CMK (cell line): ENCODE measurements at regions not wholly inside any gene's neighbourhood (a gene's known extent, or its start where the extent isn't known, plus 50 kb on each side); places are given as distances from the start of the nearest gene placed in this dataset.
"Not testable (repeated sequence)": the region's sequence is repeated elsewhere in the genome, so short reads cannot be mapped to it uniquely, and the experiment has no call there.

Source experiments
- DNase-seq: peaks from one replicate; pipeline ENCODE4 v3.0.0-alpha.2; 2010; ENCODE audit warnings: low read depth

DNA sequence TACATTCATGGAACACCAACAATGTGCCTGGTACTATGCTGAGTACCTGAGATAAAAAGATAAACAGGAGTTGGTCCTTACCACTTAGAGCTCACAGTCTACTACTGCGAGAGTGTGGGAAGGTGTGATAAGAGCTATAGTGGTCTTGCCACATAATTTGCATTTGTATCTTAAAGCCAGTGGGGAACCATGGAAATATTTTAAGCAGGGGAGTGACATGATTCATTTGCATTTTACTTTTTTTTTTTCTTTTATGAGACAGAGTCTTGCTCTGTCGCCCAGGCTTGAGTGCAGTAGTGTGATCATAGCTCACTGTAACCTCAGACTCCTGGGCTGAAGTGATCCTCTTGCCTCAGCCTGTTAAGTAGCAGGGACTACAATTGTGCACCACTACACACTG is 53.6 kb downstream of the SRGAP2 start:
- not testable (repeated sequence) for DNase-seq

DNA sequence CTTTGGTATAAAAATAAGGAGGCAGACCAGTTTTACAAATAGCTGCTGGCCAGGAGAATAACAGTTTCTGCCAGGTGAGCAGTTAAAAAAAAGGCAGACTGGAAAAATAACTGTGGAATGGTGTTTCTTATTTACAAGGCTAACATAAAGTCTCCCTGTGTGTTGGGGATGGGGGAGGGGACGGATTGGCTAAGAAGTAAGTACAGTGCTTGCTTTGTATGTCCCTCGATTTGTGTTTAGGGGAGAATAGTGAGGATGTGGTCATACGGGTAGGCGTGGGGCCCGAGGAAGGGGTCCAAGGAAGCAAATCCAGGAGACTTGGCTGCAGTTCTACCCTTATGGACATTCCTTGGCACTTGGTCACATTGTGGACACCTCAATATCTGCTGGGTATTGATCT is 58.1 kb downstream of the SRGAP2 start:
- DNase-seq = not testable (repeated sequence)

DNA sequence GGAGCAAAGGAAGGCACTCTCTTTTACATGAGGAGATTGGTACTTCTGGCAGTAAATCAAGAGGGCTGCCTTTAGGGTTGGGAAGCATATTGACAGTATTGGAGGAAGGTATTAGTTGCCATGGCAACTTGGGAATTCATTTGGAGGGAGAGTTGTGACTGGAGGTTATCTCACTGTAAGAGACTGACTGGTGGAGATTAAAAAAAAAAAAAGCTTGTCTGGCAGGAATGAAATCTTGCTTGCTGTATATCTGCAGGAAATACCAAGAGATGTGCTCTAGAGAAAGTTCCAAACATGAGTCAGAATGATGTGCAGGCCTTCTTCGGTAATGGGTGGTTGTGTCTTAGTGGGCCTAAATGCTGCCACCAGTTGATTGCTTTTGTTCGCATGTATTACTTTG is 59.1 kb downstream of the SRGAP2 start:
- not testable (repeated sequence) for DNase-seq

DNA sequence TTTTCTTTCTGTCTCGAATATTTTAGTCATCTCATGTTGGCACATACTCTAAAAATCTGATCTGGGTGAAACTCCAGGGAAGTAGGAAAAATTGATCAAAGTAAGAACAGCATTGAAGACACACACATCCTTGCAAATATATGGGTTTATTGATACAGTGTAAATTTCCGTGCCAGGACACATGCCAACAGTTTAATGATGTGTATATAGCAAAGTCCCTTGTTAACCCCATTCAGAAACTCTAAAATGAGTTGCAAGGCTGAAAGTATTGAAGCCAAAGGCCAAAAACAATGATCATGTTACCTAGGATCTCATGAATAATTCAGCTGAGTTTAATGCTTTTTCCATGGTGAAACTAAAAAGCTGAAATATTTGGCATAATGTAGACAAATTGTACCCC is 61.6 kb downstream of the SRGAP2 start:
- DNase-seq = not testable (repeated sequence)

DNA sequence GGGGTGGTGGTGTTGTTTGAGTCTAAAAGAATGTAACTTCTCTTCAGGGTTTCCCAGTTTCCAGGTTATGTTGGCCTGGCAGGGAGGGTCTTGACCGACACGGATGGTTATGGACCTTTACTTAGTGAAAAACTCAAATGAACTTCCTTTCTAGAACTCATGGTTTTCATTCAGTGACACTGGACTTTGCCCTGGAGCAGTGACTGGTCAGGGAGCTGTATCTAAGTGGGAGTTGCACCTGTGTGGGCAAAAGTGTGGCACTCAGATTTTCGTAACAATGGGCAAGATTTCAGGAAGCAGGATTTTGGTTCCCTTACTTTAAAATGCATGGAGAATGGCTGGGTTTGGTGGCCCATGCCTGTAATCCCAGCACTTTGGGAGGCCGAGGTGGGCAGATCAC is 67.8 kb downstream of the SRGAP2 start:
- DNase-seq = not testable (repeated sequence)

DNA sequence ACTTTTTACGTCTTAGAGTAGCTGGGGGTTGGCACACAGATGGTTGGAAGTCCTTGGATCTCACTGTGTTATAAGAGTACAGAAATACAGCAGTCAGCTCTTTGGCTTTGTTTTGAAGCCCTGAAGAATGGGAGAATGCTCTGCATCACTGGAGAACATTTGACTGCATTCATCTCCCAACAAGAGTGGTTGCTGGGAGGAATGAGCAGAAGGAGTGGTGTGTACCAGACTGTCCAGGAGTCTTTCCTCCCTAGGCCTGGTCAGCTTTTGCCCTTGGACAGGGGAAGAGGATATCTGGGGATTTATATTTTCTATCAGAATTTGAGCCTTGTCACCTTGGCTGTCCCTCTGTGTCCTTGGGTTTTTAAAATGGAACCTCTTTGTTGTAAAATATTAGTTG is 69.8 kb downstream of the SRGAP2 start:
- not testable (repeated sequence) for DNase-seq

DNA sequence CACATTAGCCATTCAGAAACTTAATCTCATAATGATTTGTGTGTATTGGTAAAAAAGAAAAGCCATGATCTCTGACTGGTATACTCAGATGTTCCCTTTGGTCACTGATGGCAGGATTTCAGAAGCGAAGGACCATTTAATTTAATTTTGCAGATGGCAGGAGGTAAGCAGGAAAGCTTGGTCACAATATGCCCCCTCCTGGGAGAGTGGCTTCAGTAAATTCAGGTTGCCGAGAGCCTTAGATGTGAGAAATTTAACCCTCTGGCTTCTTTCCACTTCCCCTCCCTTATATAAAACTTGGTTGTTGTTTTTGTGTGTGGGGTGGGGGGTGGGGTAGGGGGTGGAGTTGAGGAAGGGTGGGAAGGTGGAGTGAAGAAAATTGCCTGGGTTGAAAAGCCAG is 72.8 kb downstream of the SRGAP2 start:
- DNase-seq = not testable (repeated sequence)

DNA sequence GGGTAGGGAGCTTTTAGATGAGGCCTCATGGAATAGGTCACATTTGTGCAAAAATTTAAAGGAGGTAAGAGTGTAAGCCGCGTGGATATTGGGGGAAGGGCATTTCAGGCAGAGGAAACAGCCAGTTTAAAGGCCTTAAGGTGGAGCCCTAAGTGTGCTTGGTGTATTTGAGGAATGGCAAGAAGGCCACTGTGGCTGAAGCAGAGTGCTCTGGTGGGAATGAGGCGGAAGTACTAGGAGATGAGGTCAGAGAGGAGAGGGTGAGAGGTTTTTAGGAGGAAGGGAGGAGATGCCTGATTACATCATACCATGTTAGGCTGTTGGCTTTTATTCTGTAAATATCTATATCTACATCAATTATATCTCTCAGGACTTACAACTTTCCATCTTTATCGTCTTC is 75.3 kb downstream of the SRGAP2 start:
- DNase-seq = peak; percentile 3

DNA sequence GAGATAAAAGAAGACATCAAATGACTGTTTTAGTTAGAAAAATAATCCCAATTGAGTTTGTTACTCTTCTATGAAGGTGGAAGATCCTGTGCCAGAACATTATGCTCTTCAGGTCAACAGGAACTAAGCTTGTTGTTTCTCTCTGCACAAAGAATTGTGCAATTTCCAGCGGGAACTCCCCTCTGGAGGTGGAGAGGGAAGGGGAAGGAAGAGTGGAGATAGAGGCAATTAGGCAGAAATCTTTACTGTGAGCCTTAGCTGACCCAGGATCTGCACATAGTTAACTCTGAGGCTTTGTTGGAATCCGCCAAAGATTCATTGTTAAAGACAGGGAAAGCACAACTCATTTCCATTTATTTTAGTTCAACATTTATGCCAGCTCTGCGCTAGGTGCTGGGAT is 77.3 kb downstream of the SRGAP2 start:
- DNase-seq = not testable (repeated sequence)

DNA sequence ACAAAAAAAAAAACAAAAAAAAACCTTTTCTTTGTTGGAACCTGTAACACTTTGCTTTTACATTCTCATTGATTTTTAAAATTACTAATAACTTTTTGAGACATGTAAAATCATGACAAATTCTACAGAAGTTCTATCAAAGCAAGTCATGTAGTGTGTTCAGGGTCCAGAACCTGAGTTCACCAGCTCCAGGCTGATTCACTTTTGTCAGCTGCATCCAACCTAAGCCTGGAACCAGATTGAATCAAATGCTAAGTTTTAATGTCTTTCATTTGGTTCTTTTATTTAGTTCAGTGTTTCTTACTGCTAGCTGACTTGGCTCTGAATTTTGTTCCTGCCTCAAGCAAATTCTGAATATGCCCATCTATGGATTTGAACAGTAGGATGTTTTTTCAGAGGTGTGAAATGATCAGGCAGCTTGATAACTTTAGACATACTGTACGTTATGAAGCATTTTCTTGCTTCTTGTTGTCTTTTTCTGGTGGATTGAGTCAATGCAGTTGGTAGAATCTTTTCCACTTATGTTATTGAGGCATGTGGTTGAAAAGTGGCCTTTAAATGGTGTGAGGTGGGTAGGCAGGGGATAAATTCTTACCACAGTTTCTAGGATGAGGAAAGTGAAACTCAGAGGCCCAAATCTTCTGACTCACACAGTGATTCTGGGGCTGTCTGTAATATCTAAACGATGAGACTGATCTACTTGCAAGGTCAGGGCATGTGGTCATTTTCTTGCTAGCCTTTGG is 78.7 kb downstream of the SRGAP2 start:
- DNase-seq = not testable (repeated sequence)

DNA sequence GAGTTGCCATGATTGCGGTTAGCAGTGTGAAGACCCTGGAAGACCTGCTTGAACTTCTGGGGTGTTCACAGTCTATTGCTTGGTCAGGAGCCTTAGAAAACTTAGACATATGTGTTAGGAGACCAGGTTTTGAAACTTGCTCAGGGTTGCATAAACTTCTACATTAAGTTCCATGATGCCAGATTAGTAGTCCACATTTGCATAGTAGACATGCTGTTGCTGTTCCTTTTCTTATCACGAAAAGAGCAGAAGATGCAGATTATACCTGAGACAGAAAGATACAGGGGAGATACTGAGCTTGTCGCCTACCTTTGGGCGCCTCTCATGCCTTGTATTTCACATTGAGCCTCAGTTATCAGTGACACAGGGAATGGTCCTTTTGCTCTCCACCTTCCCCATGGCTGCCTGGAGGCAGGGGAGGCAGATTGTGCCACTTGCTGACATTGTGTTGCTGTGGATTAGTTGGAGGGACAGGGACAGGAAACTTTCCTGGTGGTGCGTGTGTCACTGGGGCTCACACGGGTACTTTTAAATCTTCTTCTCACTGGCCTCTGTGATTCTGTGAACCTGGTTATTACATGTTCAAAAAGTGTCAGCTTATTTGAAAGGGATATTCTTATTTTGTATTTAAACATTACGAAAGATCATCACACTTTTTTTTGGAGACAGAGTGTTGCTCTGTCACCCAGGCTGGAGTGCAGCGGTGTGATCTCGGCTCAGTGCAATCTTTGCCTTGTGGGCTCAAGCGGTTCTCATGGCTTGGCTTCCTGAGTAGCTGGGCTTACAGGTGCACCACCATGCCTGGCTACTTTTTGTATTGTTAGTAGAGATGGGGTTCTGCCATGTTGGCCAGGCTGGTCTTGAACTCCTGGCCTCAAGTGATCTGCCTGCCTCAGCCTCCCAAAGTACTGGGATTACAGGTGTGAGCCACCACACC is 82.0 kb downstream of the SRGAP2 start:
- DNase-seq = not testable (repeated sequence)

DNA sequence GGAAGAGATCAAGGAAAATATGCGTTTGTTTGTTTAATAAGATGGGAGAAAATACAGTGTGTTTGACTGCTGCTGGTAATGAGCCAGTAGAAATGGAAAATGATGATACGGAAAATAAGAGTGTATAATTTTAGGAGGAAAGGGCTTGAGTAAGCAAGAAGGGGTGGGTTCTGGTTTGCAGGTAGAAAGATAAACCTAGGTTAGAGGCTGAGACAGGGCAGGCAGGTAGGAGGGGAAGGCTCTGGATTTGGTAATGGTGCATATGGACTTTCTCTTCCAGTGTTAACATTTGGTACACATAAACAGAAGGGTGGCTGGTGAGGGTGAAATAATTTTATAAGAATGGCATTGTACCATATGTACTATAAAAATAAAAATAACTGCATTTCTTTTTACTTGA is 84.4 kb downstream of the SRGAP2 start:
- not testable (repeated sequence) for DNase-seq

DNA sequence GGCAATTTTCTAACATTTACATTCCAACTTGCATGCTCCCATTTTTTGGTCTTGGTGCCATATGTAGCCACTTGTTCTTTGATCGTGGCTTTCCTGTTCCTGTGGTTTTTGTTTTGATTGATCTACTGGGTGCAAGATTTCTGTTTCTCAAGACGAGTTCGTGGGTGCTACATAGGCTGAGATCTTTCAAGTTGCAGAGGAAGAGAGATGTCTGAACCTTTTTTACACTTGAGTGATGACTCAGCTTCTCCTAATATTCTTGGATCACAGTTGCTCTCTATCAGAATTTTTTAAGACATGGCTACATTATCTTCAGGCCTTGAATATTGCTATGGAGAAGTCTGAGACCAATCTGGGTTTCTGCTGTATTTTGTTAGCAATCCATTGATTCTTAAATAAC is 85.1 kb downstream of the SRGAP2 start:
- not testable (repeated sequence) for DNase-seq

DNA sequence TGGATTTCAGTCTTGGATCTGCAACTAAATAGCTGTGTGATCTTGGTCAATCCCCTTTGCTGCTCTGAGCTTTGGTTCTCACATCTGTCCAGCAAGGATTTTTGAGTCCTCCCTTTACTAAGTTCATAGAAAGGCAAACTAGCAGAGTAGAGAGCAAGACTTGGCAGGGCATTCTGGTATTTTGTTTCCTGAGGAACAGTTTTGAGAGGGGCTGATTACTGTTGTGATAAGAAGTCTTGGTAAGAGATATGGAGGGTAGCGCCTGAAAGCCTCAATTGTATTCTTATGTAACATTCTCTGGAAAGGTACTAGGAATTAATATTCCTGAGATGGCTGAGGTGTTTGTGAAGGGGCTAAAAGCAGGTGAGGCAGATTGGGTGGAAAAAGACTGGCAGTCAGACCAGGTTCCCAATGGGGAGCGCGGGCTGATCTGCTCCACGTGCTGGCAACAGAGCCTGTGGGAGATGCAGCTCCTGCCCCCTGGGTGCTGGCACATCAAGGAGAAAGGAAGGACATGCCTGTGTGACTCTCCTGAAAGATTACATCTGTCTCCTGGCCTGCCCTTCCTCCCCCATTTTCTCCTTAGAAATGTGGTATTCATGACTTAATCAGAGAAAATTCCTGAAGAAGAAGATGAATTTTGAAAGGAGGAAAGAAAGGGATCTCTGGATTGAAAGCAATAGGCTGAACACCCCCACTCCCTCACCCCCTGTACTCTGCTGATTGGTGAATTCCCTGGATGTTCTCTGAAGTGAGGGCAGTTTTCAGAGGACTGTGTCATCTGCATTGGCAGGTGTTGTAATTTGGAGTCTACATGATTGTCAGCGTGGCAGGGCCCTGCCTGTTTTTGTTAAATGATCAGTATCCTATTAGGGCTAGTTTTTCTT is 94.0 kb downstream of the SRGAP2 start:
- DNase-seq = not testable (repeated sequence)

DNA sequence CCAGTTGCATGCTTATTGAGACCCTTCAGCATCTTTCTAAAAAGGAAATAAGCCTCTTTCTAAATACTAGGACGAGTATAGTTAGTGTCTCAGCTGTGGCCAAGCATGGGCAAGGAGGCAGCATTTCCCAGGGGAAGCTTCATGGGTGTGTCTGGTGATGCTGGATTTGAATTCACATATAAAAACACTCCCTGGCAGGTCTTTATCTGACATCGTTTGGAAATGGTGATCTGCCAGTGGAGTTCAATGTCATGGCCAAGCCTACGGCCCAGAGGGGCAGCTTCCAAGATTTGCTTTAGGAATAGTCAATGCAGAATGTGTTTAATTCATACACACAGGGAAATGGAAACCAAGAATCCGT is 94.7 kb downstream of the SRGAP2 start:
- DNase-seq = not testable (repeated sequence)

DNA sequence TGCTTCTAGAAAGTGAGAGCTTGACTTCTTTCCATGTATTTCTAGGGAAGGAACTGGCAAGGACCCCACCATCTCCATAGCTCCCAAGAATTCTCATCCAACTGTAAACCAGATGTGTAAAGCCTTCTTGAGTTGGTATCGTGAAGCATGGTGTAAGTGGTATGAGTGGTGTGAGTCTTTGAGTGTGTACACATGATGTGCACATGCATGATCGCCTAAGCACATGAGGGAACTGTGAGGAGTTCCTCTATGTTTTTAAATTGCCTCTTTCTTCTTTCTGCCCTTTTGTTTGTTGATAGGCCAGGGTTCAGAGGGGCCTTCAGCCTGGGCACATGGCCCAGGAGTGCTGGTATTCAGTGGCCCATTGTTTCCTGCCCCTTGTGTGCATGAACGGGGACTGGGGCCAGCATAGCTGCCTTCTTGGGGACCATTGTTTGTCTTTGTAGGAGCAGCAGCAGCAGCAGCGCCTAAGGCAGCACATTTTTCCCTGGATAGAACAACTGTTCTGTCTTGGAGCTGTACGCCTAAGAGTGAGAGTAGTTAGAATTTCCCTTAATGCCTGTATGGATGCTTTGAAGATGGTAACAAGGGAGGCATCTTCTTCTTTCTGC is 95.9 kb downstream of the SRGAP2 start:
- not testable (repeated sequence) for DNase-seq

DNA sequence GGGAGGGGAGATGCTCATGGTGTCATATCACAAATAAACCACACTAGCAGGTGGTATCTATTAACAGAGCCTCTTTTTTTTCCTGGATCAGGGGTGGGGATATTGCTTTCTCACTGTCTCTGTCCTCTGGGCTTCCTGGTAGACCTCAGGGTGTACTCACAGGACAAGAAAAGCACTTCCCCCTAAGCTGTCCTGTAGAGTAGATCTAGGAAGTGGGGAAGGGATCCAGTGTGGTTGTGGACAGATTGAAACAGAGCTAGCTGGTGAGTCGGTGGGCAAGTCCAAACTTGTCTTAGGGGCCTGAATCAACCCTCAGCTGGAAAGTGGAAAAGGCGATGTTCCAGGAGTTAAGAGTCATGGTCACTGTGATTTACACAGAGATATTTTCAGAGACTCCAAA is 96.6 kb downstream of the SRGAP2 start:
- DNase-seq = not testable (repeated sequence)

DNA sequence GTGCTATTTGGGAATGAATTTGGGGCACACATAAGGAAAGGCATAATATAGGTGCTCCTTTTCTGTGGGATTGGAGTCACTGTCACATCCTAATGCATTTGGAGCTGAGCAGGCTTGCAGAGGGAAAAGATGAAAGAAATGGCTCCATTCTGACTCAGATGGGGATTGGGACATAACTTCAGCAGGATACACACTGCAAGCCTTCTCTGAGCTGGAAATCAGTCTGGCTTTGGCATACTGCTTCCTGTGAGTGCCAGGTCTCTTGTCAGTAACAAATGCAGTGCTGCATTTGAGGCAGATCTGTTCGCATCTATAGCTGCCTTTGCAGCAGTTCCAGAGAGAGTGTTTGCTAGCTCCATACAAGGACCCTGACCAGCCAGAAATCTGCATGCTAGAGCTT is 98.7 kb downstream of the SRGAP2 start:
- not testable (repeated sequence) for DNase-seq

DNA sequence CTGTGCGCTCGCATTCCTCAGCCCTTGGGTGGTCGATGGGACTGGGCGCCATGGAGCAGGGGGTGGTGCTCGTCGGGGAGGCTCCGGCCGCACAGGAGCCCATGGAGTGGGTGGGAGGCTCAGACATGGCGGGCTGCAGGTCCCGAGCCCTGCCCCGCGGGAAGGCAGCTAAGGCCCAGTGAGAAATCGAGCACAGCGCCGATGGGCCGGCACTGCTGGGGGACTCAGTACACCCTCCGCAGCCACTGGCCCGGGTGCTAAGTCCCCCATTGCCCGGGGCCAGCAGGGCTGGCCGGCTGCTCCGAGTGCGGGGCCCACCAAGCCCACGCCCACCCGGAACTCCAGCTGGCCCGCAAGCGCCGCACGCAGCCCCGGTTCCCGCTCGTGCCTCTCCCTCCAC is 104.1 kb downstream of the SRGAP2 start:
- not testable (repeated sequence) for DNase-seq

DNA sequence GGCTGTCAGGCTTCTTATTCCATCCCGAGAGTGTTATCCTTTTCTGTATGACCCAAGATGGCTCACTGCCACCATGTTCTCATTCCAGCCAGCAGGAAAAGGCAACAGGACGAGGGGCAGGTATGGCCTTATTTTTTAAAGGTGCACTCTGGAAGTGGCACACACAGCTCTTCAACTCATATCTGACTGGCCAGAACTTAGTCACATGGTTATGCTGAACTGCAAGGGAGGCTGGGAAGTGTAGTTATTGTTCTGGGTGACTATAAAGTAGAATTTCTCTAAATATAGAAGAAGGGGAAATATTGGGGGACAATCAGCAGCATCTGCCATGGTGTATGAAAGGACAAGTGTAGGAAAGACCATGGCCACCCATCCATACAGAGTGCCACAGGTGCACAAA is 107.6 kb downstream of the SRGAP2 start:
- not testable (repeated sequence) for DNase-seq

DNA sequence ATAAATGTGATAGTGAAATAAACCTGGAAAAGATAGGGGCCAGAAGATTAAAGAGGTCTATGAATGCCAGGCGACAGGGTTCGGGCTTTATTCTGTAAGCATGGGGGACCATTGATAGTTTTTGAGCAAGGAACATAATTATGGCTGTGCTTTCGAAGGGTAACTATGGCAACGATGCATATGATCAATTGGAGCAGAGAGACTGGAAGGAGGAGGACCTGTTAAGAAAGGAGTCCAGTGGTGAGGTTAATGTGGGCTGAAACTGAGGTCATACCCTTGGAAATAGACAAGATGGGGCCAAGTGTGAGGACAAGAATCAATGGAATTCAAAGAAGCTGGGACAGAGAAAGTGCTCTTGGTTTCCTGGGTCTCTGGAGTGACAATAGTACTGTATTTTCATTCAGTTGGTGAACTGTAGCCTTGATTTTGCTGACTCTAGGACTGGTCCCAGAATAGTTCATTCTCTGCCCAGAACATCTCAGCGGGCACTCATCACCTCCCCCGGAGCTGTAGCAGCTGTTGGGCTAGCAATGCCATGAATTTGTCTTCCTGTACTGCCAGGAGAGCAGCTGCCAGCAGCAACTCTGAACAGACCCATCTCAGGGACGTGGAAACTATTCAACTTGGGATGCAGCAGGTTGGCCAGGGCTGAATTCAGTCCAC is 108.4 kb downstream of the SRGAP2 start:
- not testable (repeated sequence) for DNase-seq
